Lower lobe of right lung (tissue), 2 donors: ENCODE measurements at regions not wholly inside any gene's neighbourhood (a gene's known extent, or its start where the extent isn't known, plus 50 kb on each side); places are given as distances from the start of the nearest gene placed in this dataset.

Experiments used
- ATAC-seq, 2 donors: fragments of 200-7000 bp; cut with Tn5 transposase; one replicate each; pipeline ENCODE4 v1.9.1; 2020 to 2022; ENCODE audit warnings: mild to moderate bottlenecking in 2 of 2, moderate library complexity in 2 of 2
- DNase-seq: peaks from one replicate; pipeline ENCODE4 v3.0.0-alpha.2; 2020
- H3K27ac ChIP-seq: fragments of 200-600 bp; one replicate; pipeline ENCODE4 v1.8.0; 2022
- H3K27me3 ChIP-seq: fragments of 200-600 bp; one replicate; pipeline ENCODE4 v1.8.0; 2022; ENCODE audit warnings: low read depth
- H3K36me3 ChIP-seq: fragments of 200-600 bp; one replicate; pipeline ENCODE4 v1.8.0; 2022; ENCODE audit warnings: mild to moderate bottlenecking
- H3K4me1 ChIP-seq: fragments of 200-600 bp; one replicate; pipeline ENCODE4 v1.8.0; 2022
- H3K4me3 ChIP-seq: fragments of 200-600 bp; one replicate; pipeline ENCODE4 v1.8.0; 2022; ENCODE audit warnings: mild to moderate bottlenecking
- H3K9me3 ChIP-seq: fragments of 200-600 bp; one replicate; pipeline ENCODE4 v1.8.0; 2022
- intact Hi-C: fragments of 100-400 bp; cut with DNase I; formaldehyde crosslinking; loops from one replicate; pipeline ENCODE4 v1.11.0; 2022
- TF ChIP-seq, protein P1 (sequence below): fragments of 200-600 bp; IDR thresholded peaks from one replicate; pipeline ENCODE4 v1.8.0; 2022; ENCODE audit warnings: antibody characterized with exemption, mild to moderate bottlenecking
- donor health status: DM: no; HTN: yes; CAD: no; lungs with severe emphysema.

DNA sequence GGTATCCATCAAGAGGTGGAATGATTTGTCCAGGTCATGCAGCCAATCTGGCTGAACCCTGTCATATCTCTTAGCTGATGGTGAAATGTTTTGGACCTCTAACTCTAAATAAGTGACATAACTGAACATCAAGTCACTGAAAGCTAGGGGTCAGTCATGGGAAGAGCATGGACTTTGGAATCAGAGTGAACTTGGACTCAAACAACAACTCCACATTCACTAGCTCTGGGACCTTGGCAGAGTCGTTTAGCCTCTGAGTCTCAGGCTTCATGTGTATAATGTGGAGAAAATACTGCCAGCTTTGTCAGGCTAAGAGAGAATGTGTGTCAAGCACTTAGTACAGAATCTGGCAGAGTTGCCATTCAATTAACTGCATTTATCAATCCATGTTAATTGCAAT, 557.8 kb upstream of the CFAP20DC start:
- Histone ChIP-seq H3K27me3 (no peaks in the 10 kb centered on the region), H3K9me3 (no peaks in the 10 kb centered on the region), H3K36me3 (no peaks in the 10 kb centered on the region), H3K27ac (no peak overlapping the region), H3K4me3 (no peak overlapping the region), H3K4me1 (no peaks in the 10 kb centered on the region)
- DNase-seq (no peak), ATAC-seq (peak in 1 of 2 donors; percentile 50)
- TF ChIP-seq, protein P1, sequence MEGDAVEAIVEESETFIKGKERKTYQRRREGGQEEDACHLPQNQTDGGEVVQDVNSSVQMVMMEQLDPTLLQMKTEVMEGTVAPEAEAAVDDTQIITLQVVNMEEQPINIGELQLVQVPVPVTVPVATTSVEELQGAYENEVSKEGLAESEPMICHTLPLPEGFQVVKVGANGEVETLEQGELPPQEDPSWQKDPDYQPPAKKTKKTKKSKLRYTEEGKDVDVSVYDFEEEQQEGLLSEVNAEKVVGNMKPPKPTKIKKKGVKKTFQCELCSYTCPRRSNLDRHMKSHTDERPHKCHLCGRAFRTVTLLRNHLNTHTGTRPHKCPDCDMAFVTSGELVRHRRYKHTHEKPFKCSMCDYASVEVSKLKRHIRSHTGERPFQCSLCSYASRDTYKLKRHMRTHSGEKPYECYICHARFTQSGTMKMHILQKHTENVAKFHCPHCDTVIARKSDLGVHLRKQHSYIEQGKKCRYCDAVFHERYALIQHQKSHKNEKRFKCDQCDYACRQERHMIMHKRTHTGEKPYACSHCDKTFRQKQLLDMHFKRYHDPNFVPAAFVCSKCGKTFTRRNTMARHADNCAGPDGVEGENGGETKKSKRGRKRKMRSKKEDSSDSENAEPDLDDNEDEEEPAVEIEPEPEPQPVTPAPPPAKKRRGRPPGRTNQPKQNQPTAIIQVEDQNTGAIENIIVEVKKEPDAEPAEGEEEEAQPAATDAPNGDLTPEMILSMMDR: peak; percentile 14
- intact Hi-C loops: no loop called here

DNA sequence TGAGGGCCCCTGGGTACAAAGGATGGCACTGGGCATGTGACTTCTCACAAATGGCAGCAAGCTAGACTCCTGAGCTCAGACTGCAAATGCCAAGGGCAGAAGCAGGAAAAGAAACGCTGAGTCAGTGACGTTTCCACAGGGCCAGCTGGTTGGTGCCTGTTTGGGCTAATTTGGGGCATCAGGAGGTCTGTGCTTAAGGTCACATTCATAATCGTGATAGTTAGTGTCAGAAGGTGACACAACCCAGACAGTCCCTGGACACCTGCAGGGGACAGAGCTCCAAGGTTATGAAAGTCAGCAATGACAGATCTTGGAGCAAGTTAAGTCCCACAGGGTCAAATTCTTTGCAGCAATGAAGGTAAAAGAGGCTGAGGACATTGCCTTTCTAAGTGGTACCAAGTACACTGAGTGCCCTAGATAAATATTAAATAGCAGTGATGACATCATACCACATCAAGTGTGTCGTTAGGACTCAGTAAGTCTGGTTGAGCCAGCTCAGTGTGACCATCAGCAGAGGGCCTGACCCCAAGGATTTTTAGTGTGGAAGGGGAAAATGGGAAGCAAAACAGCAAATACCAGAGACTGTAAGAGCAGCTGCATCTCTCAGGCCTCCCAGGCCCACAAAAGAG, 556.9 kb upstream of the CFAP20DC start:
- H3K36me3 ChIP-seq: no peaks in the 10 kb centered on the region
- no peaks in the 10 kb centered on the region for H3K27me3 ChIP-seq
- no peaks in the 10 kb centered on the region for H3K4me1 ChIP-seq
- no peaks in the 10 kb centered on the region for H3K9me3 ChIP-seq
- H3K4me3 ChIP-seq: no peak overlapping the region
- TF ChIP-seq, protein P1: no peak
- DNase-seq: no peak
- intact Hi-C loops: no loop called here
- no peak overlapping the region for H3K27ac ChIP-seq
- peak; percentile 53 to 61 for ATAC-seq

DNA sequence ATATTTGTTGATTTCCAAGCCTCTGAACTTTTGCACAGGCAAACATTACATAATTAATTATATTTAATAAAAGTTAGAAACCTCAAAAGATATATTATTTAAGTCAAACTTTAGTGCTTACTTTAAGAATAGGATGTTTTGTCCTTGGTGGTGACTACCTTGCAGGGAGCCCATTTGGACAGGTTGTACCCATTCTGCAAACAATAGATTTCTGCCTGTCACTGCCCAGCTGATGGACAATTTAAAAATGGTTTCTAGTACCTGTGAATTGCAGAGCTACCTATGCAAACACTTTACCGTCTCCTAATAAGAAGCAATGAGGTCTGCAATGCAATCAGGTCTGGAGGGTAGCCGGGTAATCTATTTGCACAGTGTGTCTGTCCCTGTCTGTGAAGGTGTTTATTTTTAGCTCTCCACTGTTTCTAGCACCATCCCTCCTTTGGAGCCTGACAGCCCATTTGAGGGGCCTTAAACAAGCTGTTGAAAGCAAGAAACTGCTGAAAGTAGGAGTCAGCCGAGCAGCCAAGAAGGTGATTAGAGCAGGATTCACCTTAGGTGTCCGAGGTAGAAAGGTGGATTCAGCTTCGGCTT, 556.2 kb upstream of the CFAP20DC start:
- TF ChIP-seq, protein P1: no peak
- H3K4me1 ChIP-seq: no peaks in the 10 kb centered on the region
- H3K9me3 ChIP-seq: no peaks in the 10 kb centered on the region
- ATAC-seq: no peak
- intact Hi-C loops: no loop called here
- H3K36me3 ChIP-seq: no peaks in the 10 kb centered on the region
- H3K4me3 ChIP-seq: no peak overlapping the region
- H3K27ac ChIP-seq: no peak overlapping the region
- DNase-seq: no peak
- no peaks in the 10 kb centered on the region for H3K27me3 ChIP-seq

- intact Hi-C loops: no loop called here
- DNase-seq: no peak
Observed at GRCh38 chr3:59605318-59605717, 555.5 kb upstream of the CFAP20DC start.

GRCh38 chr3:59601486-59601885, 551.7 kb upstream of the CFAP20DC start:
- H3K27me3 ChIP-seq: no peaks in the 10 kb centered on the region
- ATAC-seq (no peak), DNase-seq (no peak)
- no peak overlapping the region for H3K27ac ChIP-seq
- H3K36me3 ChIP-seq: no peaks in the 10 kb centered on the region
- TF ChIP-seq, protein P1: no peak
- intact Hi-C loops: no loop called here
- no peak overlapping the region for H3K4me3 ChIP-seq
- H3K9me3 ChIP-seq: no peaks in the 10 kb centered on the region
- H3K4me1 ChIP-seq: no peaks in the 10 kb centered on the region

More at GRCh38 chr3:59605318-59605717, 555.5 kb upstream of the CFAP20DC start:
- no peaks in the 10 kb centered on the region for H3K27me3 ChIP-seq
- no peak for ATAC-seq
- H3K4me1 ChIP-seq: no peaks in the 10 kb centered on the region
- H3K36me3 ChIP-seq: no peaks in the 10 kb centered on the region
- H3K27ac ChIP-seq: no peak overlapping the region
- TF ChIP-seq, protein P1: no peak
- H3K9me3 ChIP-seq: no peaks in the 10 kb centered on the region
- no peak overlapping the region for H3K4me3 ChIP-seq
